GM12878 (cell line): ENCODE measurements at regions not wholly inside any gene's neighbourhood (a gene's known extent, or its start where the extent isn't known, plus 50 kb on each side); places are given as distances from the start of the nearest gene placed in this dataset.

Experiments used
- ATAC-seq: fragments of 200-7000 bp; cut with Tn5 transposase; 3 replicates; pipeline ENCODE4 v1.9.1; 2020; ENCODE audit warnings: mild to moderate bottlenecking, moderate library complexity
- BruUV-seq: library from RNA; stranded (reverse); fragments of 400-500 nt; replicated peaks from 2 replicates; lab custom pipeline; 2021; lab: Mats Ljungman, UMichigan
- CTCF ChIA-PET: fragments of 300-600 bp; sonication (Branson Sonifier 250); formaldehyde crosslinking; extraction: SDS; loops from one replicate; lab custom pipeline; 2021; ENCODE audit warnings: inconsistent platforms; lab: Yijun Ruan, JAX
- POLR2A ChIA-PET: fragments of 350-600 bp; formaldehyde crosslinking; extraction: SDS; loops from one replicate; lab custom pipeline; 2021; ENCODE audit warnings: inconsistent platforms; lab: Charles Lee
- RAD21 ChIA-PET: fragments of 300-600 bp; sonication (Branson Sonifier 250); formaldehyde crosslinking; loops from one replicate; lab custom pipeline; 2023; ENCODE audit warnings: antibody characterized with exemption; ENCODE audit not compliant: unreplicated experiment; lab: Charles Lee
- SMC1A ChIA-PET: fragments of 300-600 bp; sonication (Branson Sonifier 250); formaldehyde crosslinking; loops from one replicate; lab custom pipeline; 2023; ENCODE audit not compliant: unreplicated experiment, uncharacterized antibody; lab: Charles Lee
- DNase-seq: peaks from one replicate; pipeline ENCODE4 v3.0.0-alpha.2; 2011; ENCODE audit warnings: low read depth, low spot score
- FAIRE-seq: peaks from 3 replicates; lab custom pipeline; 2011; peaks lifted over from hg19 to GRCh38; lab: Jason Lieb, UNC
- H2AFZ ChIP-seq: 2 replicates; pipeline ENCODE4 v1.6.0; 2011; ENCODE audit warnings: low read depth, low read length, control low read depth; ENCODE audit not compliant: control insufficient read depth
- H3K27ac ChIP-seq: 2 replicates; pipeline ENCODE4 v1.5.1; 2011; ENCODE audit warnings: control low read depth; ENCODE audit not compliant: control insufficient read depth, insufficient read depth
- H3K27me3 ChIP-seq, 2 experiments: replicated peaks in 1 of 2; 2 replicates each; pipeline versions ENCODE4 v1.6.0 to v1.6.1; 2011; ENCODE audit warnings: low read length in 1 of 2; ENCODE audit not compliant: control insufficient read depth in 2 of 2, insufficient read depth in 2 of 2
- H3K36me3 ChIP-seq, 2 experiments: 2 replicates each; pipeline ENCODE4 v1.5.1; 2011; ENCODE audit warnings: low read length in 1 of 2; ENCODE audit not compliant: control insufficient read depth in 2 of 2, insufficient read depth in 2 of 2
- H3K4me1 ChIP-seq: 2 replicates; pipeline ENCODE4 v1.6.1; 2011; ENCODE audit warnings: mild to moderate bottlenecking, low read length, moderate library complexity, mixed read lengths; ENCODE audit not compliant: control insufficient read depth, insufficient read depth
- H3K4me2 ChIP-seq: 2 replicates; pipeline ENCODE4 v1.6.0; 2011; ENCODE audit warnings: control low read depth; ENCODE audit not compliant: control insufficient read depth, insufficient read depth
- H3K4me3 ChIP-seq: fragments of 200-600 bp; sonication (generic); 2 replicates; pipeline ENCODE4 v1.5.1; 2016
- H3K79me2 ChIP-seq: 2 replicates; pipeline ENCODE4 v1.6.0; 2011; ENCODE audit warnings: low read length; ENCODE audit not compliant: control insufficient read depth, insufficient read depth
- H3K9ac ChIP-seq: 2 replicates; pipeline ENCODE4 v1.8.0; 2011; ENCODE audit warnings: low read length, control low read depth, mixed read lengths; ENCODE audit not compliant: control insufficient read depth, insufficient read depth
- H3K9me3 ChIP-seq: replicated peaks from 3 replicates; pipeline ENCODE4 v1.5.1; 2011; ENCODE audit warnings: mild to moderate bottlenecking, low read length; ENCODE audit not compliant: control insufficient read depth, insufficient read depth
- H4K20me1 ChIP-seq: 2 replicates; pipeline ENCODE4 v1.6.0; 2011; ENCODE audit not compliant: control insufficient read depth, insufficient read depth
- ATF7 ChIP-seq: fragments of 450-650 bp; IDR thresholded peaks from 2 replicates; pipeline ENCODE4 v1.6.1; 2016; ENCODE audit warnings: low read depth, mild to moderate bottlenecking
- HDGF ChIP-seq: fragments of 450-650 bp; IDR thresholded peaks from 2 replicates; pipeline ENCODE4 v1.6.1; 2016; ENCODE audit warnings: antibody characterized with exemption
- JUNB ChIP-seq: IDR thresholded peaks from 2 replicates; pipeline ENCODE4 v1.6.1; 2016; ENCODE audit warnings: antibody characterized with exemption, mild to moderate bottlenecking
- KAT2A ChIP-seq: conservative IDR thresholded peaks from 2 replicates; pipeline ENCODE4 v1.6.1; 2011; ENCODE audit warnings: low read depth, low read length; ENCODE audit not compliant: control insufficient read depth
- KDM1A ChIP-seq: fragments of 200-600 bp; sonication (generic); IDR thresholded peaks from 2 replicates; pipeline ENCODE4 v1.6.1; 2016; ENCODE audit warnings: borderline replicate concordance
- KLF5 ChIP-seq: fragments of 450-650 bp; IDR thresholded peaks from 2 replicates; pipeline ENCODE4 v1.6.1; 2014; ENCODE audit warnings: mild to moderate bottlenecking; ENCODE audit not compliant: partially characterized antibody
- LARP7 ChIP-seq: fragments of 450-650 bp; IDR thresholded peaks from 2 replicates; pipeline ENCODE4 v1.6.1; 2017; ENCODE audit warnings: mild to moderate bottlenecking
- MYB ChIP-seq: fragments of 150-350 bp; IDR thresholded peaks from 2 replicates; pipeline ENCODE4 v1.6.1; 2014; ENCODE audit warnings: mild to moderate bottlenecking, low read depth, low read length, borderline replicate concordance
- MYC ChIP-seq: IDR thresholded peaks from 2 replicates; pipeline ENCODE4 v1.6.1; 2011; ENCODE audit warnings: mild to moderate bottlenecking, low read length, moderate library complexity, inconsistent platforms; ENCODE audit not compliant: insufficient read depth, insufficient replicate concordance, insufficient read length, severe bottlenecking
- NR2F1 ChIP-seq: fragments of 450-650 bp; conservative IDR thresholded peaks from 2 replicates; pipeline ENCODE4 v1.6.1; 2017; ENCODE audit warnings: mild to moderate bottlenecking
- RAD51 ChIP-seq: fragments of 450-650 bp; IDR thresholded peaks from 2 replicates; pipeline ENCODE4 v1.6.1; 2016; ENCODE audit warnings: moderate library complexity, mild to moderate bottlenecking, inconsistent platforms
- RFX5 ChIP-seq: IDR thresholded peaks from 2 replicates; pipeline ENCODE4 v1.6.1; 2011; ENCODE audit warnings: low read depth, low read length, improper control_type of control experiment
- RUNX3 ChIP-seq: IDR thresholded peaks from 2 replicates; pipeline ENCODE4 v1.6.1; 2012; ENCODE audit warnings: low read length, inconsistent platforms
- WRNIP1 ChIP-seq: IDR thresholded peaks from 2 replicates; pipeline ENCODE4 v1.6.1; 2011; ENCODE audit warnings: low read depth, low read length, improper control_type of control experiment, borderline replicate concordance
- ZBED1 ChIP-seq: IDR thresholded peaks from 2 replicates; pipeline ENCODE4 v1.6.1; 2016; ENCODE audit warnings: borderline replicate concordance
- WGBS: methylation state at CpG from one replicate; pipeline ENCODE4 v1.1.6; 2016; ENCODE audit warnings: low lambda C conversion rate; ENCODE audit not compliant: insufficient replicate concordance, insufficient coverage; ENCODE audit errors: missing lambda C conversion rate; 5-methylcytosine and 5-hydroxymethylcytosine counted together
- in situ Hi-C: fragments of 300-500 bp; cut with MboI; formaldehyde crosslinking; loops from 9 replicates; pipeline ENCODE4 v1.14.3; 2018; ENCODE audit warnings: mixed read lengths
- intact Hi-C: fragments of 100-400 bp; cut with micrococcal nuclease; formaldehyde crosslinking; loops from one replicate; pipeline ENCODE4 v1.14.2; 2022; ENCODE audit not compliant: unreplicated experiment
- TF ChIP-seq, protein P1 (sequence below): fragments of 450-650 bp; IDR thresholded peaks from 2 replicates; pipeline ENCODE4 v1.6.1; 2017; ENCODE audit warnings: mild to moderate bottlenecking, moderate library complexity
- TF ChIP-seq, protein P2 (sequence below): fragments of 450-650 bp; IDR thresholded peaks from 2 replicates; pipeline ENCODE4 v1.6.1; 2016; ENCODE audit warnings: mild to moderate bottlenecking
- TF ChIP-seq, protein P3 (sequence below): IDR thresholded peaks from 2 replicates; pipeline ENCODE4 v1.6.1; 2011; ENCODE audit warnings: low read depth, mild to moderate bottlenecking, low read length, moderate library complexity, borderline replicate concordance; ENCODE audit errors: extremely low read depth

DNA sequence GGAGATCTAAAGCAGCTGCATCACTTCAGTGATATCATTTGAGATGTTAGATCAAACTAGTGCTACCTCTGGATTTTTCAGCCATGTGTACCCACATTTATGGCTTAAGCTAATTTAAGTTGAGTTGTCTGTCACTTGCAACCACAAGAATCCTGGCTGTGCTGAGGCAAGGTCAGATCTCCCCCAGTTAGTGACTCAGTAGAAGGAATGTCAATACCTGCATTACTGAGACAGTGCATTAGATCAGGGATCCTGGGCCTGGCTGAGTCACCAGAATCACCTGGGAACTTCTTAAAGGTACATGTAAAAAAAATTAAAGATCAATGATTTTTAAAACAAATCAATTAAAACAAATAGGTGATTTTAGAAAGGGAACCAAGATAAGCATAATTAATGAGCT lies 84.6 kb upstream of the GRIN2B start (continued):
- TF ChIP-seq KAT2A (no peak), RAD51 (no peak), RFX5 (no peak), ZBED1 (no peak), KDM1A (no peak), HDGF (no peak), WRNIP1 (no peak), MYC (no peak), KLF5 (no peak), ATF7 (no peak)
- TF ChIP-seq, protein P1, sequence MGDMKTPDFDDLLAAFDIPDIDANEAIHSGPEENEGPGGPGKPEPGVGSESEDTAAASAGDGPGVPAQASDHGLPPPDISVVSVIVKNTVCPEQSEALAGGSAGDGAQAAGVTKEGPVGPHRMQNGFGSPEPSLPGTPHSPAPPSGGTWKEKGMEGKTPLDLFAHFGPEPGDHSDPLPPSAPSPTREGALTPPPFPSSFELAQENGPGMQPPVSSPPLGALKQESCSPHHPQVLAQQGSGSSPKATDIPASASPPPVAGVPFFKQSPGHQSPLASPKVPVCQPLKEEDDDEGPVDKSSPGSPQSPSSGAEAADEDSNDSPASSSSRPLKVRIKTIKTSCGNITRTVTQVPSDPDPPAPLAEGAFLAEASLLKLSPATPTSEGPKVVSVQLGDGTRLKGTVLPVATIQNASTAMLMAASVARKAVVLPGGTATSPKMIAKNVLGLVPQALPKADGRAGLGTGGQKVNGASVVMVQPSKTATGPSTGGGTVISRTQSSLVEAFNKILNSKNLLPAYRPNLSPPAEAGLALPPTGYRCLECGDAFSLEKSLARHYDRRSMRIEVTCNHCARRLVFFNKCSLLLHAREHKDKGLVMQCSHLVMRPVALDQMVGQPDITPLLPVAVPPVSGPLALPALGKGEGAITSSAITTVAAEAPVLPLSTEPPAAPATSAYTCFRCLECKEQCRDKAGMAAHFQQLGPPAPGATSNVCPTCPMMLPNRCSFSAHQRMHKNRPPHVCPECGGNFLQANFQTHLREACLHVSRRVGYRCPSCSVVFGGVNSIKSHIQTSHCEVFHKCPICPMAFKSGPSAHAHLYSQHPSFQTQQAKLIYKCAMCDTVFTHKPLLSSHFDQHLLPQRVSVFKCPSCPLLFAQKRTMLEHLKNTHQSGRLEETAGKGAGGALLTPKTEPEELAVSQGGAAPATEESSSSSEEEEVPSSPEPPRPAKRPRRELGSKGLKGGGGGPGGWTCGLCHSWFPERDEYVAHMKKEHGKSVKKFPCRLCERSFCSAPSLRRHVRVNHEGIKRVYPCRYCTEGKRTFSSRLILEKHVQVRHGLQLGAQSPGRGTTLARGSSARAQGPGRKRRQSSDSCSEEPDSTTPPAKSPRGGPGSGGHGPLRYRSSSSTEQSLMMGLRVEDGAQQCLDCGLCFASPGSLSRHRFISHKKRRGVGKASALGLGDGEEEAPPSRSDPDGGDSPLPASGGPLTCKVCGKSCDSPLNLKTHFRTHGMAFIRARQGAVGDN: no peak

DNA sequence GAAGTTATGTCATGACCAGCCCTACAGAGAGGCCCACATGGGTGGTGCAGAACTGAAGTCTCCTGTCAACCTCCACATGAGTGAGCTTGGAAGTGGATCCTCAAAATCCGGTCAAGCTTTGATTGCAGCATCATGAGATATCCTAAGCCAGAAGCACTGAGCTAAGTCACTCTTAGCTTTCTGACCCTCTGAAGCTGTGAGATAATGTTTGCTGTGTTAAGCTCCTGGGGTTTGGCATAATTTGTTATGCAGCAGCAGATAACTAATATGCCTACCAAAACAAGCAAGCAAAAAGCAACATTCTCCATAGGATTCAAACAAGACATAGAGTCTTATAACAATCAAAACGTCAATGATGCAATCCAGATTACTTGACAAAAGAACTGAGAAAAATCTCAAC lies 87.6 kb upstream of the GRIN2B start:
- ATAC-seq: no peak
- CTCF ChIA-PET: no interaction called here

More for the DNA sequence above, 87.6 kb upstream of the GRIN2B start:
- DNase-seq (no peak), FAIRE-seq (no peak)
- H3K9ac ChIP-seq: no peak overlapping the region
- no peaks in the 10 kb centered on the region for H3K4me1 ChIP-seq
- no peaks in the 10 kb centered on the region; a peak in 1 of 4 replicates for H3K27me3 ChIP-seq
- no peak overlapping the region for H3K4me3 ChIP-seq
- 57% methylated on average over 2 of the region's 2 CpGs for WGBS
- BruUV-seq: no TSS peak
- H3K79me2 ChIP-seq: no peaks in the 10 kb centered on the region
- SMC1A ChIA-PET: no interaction called here
- intact Hi-C loops (no loop called here), in situ Hi-C loops (no loop called here)
- no peak overlapping the region for H3K4me2 ChIP-seq
- no peaks in the 10 kb centered on the region for H3K9me3 ChIP-seq
- TF ChIP-seq MYB: no peak
- TF ChIP-seq, protein P2, sequence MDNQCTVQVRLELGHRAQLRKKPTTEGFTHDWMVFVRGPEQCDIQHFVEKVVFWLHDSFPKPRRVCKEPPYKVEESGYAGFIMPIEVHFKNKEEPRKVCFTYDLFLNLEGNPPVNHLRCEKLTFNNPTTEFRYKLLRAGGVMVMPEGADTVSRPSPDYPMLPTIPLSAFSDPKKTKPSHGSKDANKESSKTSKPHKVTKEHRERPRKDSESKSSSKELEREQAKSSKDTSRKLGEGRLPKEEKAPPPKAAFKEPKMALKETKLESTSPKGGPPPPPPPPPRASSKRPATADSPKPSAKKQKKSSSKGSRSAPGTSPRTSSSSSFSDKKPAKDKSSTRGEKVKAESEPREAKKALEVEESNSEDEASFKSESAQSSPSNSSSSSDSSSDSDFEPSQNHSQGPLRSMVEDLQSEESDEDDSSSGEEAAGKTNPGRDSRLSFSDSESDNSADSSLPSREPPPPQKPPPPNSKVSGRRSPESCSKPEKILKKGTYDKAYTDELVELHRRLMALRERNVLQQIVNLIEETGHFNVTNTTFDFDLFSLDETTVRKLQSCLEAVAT: no peak
- TF ChIP-seq LARP7: no peak
- no peak for TF ChIP-seq NR2F1
- TF ChIP-seq RUNX3: no peak
- TF ChIP-seq, protein P3, sequence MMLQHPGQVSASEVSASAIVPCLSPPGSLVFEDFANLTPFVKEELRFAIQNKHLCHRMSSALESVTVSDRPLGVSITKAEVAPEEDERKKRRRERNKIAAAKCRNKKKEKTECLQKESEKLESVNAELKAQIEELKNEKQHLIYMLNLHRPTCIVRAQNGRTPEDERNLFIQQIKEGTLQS: no peak
- no peak for TF ChIP-seq JUNB
- no peaks in the 10 kb centered on the region for H3K36me3 ChIP-seq
- RAD21 ChIA-PET: no interaction called here
- POLR2A ChIA-PET: no interaction called here
- H2AFZ ChIP-seq: no peak overlapping the region
- no peaks in the 10 kb centered on the region for H4K20me1 ChIP-seq
- no peak overlapping the region for H3K27ac ChIP-seq
